Karpas-422 (cell line): ENCODE measurements at regions not wholly inside any gene's neighbourhood (a gene's known extent, or its start where the extent isn't known, plus 50 kb on each side); places are given as distances from the start of the nearest gene placed in this dataset.

ENCODE experiments used
- DNase-seq: peaks from one replicate; pipeline ENCODE4 v3.0.0-alpha.2; 2015
- H2AFZ ChIP-seq: fragments of 200-600 bp; sonication (generic); 2 replicates; pipeline ENCODE4 v1.6.1; 2014; ENCODE audit warnings: antibody characterized with exemption, low read length, mixed read lengths
- H3K27ac ChIP-seq: fragments of 200-600 bp; sonication (generic); 2 replicates; pipeline ENCODE4 v1.5.1; 2014; ENCODE audit warnings: mild to moderate bottlenecking, low read length, moderate library complexity
- H3K27me3 ChIP-seq: fragments of 200-600 bp; sonication (generic); 2 replicates; pipeline ENCODE4 v1.6.1; 2014; ENCODE audit warnings: low read length, mixed read lengths
- H3K36me3 ChIP-seq: fragments of 200-600 bp; sonication (generic); 2 replicates; pipeline ENCODE4 v1.6.1; 2014; ENCODE audit warnings: low read length, mixed read lengths; ENCODE audit not compliant: insufficient read depth
- H3K4me1 ChIP-seq: fragments of 200-600 bp; sonication (generic); 2 replicates; pipeline ENCODE4 v1.6.1; 2014; ENCODE audit warnings: mild to moderate bottlenecking, low read length, mixed read lengths
- H3K4me2 ChIP-seq: fragments of 200-600 bp; sonication (generic); 2 replicates; pipeline ENCODE4 v1.6.1; 2014; ENCODE audit warnings: low read length, low read depth, mild to moderate bottlenecking; ENCODE audit not compliant: poor library complexity, severe bottlenecking
- H3K4me3 ChIP-seq: fragments of 200-600 bp; sonication (generic); 2 replicates; pipeline ENCODE4 v1.5.1; 2014; ENCODE audit warnings: mild to moderate bottlenecking, antibody characterized with exemption, low read length, mixed read lengths
- H3K79me2 ChIP-seq: fragments of 200-600 bp; sonication (generic); 2 replicates; pipeline ENCODE4 v1.6.1; 2014; ENCODE audit warnings: mild to moderate bottlenecking, low read length, mixed read lengths
- H3K9ac ChIP-seq: fragments of 200-600 bp; sonication (generic); 2 replicates; pipeline ENCODE4 v1.6.0; 2014; ENCODE audit warnings: low read length
- H3K9me2 ChIP-seq: fragments of 200-600 bp; sonication (generic), shearing (Covaris generic); replicated peaks from 2 replicates; pipeline ENCODE4 v1.6.0; 2014; ENCODE audit warnings: mild to moderate bottlenecking, low read length, moderate library complexity; ENCODE audit not compliant: insufficient read depth
- H3K9me3 ChIP-seq: fragments of 300-700, 200-600 bp; sonication (generic); 2 replicates; pipeline ENCODE4 v1.6.1; 2014; ENCODE audit warnings: low read length, mixed read lengths
- H4K20me1 ChIP-seq: fragments of 200-600 bp; sonication (generic); 2 replicates; pipeline ENCODE4 v1.6.1; 2014; ENCODE audit warnings: mild to moderate bottlenecking, antibody characterized with exemption, low read length, low read depth; ENCODE audit not compliant: insufficient read depth

GRCh38 chr2:199663157-199663556 lies 187.8 kb downstream of the FTCDNL1 start:
- no peaks in the 10 kb centered on the region for H3K9me2 ChIP-seq
- no peaks in the 10 kb centered on the region for H3K9me3 ChIP-seq
- no peaks in the 10 kb centered on the region for H3K36me3 ChIP-seq
- H4K20me1 ChIP-seq, result no peaks in the 10 kb centered on the region
- H3K4me1 ChIP-seq, result no peaks in the 10 kb centered on the region
- no peaks in the 10 kb centered on the region for H3K79me2 ChIP-seq
- no peaks in the 10 kb centered on the region for H3K27me3 ChIP-seq
- H3K9ac ChIP-seq, result no peak overlapping the region
- no peak overlapping the region for H3K4me2 ChIP-seq
- H3K27ac ChIP-seq, result no peak overlapping the region
- no peak overlapping the region for H2AFZ ChIP-seq
- DNase-seq, result no peak
- H3K4me3 ChIP-seq, result no peak overlapping the region

- Histone ChIP-seq H3K9me2 (no peaks in the 10 kb centered on the region), H3K27me3 (no peaks in the 10 kb centered on the region), H3K27ac (no peak overlapping the region), H2AFZ (no peak overlapping the region), H3K9ac (no peak overlapping the region), H4K20me1 (no peaks in the 10 kb centered on the region), H3K79me2 (no peaks in the 10 kb centered on the region), H3K4me2 (no peak overlapping the region), H3K4me3 (no peak overlapping the region), H3K4me1 (no peaks in the 10 kb centered on the region), H3K36me3 (no peaks in the 10 kb centered on the region), H3K9me3 (no peaks in the 10 kb centered on the region)
- DNase-seq, result no peak
Observed at GRCh38 chr2:199662255-199662654, 188.7 kb downstream of the FTCDNL1 start.

GRCh38 chr2:199660167-199660566 lies 190.8 kb downstream of the FTCDNL1 start:
- Histone ChIP-seq H3K9ac (no peak overlapping the region), H2AFZ (no peak overlapping the region), H3K27me3 (no peaks in the 10 kb centered on the region), H3K79me2 (no peaks in the 10 kb centered on the region), H3K36me3 (no peaks in the 10 kb centered on the region), H3K4me2 (no peak overlapping the region), H3K4me3 (no peak overlapping the region), H3K9me2 (no peaks in the 10 kb centered on the region), H3K4me1 (no peaks in the 10 kb centered on the region), H3K27ac (no peak overlapping the region), H4K20me1 (no peaks in the 10 kb centered on the region), H3K9me3 (no peaks in the 10 kb centered on the region)
- DNase-seq, result no peak

GRCh38 chr2:199659207-199659606 lies 191.8 kb downstream of the FTCDNL1 start:
- Histone ChIP-seq H3K79me2 (no peaks in the 10 kb centered on the region), H3K36me3 (no peaks in the 10 kb centered on the region), H3K9ac (no peak overlapping the region), H3K4me3 (no peak overlapping the region), H2AFZ (no peak overlapping the region), H4K20me1 (no peaks in the 10 kb centered on the region), H3K4me1 (no peaks in the 10 kb centered on the region), H3K9me2 (no peaks in the 10 kb centered on the region), H3K9me3 (no peaks in the 10 kb centered on the region), H3K27me3 (no peaks in the 10 kb centered on the region), H3K4me2 (no peak overlapping the region), H3K27ac (no peak overlapping the region)
- no peak for DNase-seq

- Histone ChIP-seq H4K20me1 (no peaks in the 10 kb centered on the region), H3K4me3 (no peak overlapping the region), H3K4me2 (no peak overlapping the region), H3K9me2 (no peaks in the 10 kb centered on the region), H3K4me1 (no peaks in the 10 kb centered on the region), H3K9ac (no peak overlapping the region), H3K36me3 (no peaks in the 10 kb centered on the region), H3K27me3 (no peaks in the 10 kb centered on the region), H2AFZ (no peak overlapping the region), H3K9me3 (no peaks in the 10 kb centered on the region), H3K79me2 (no peaks in the 10 kb centered on the region), H3K27ac (no peak overlapping the region)
- no peak for DNase-seq
Observed at GRCh38 chr2:199646439-199646838, 188.7 kb upstream of the SATB2 start.

GRCh38 chr2:199631129-199631528 lies 173.4 kb upstream of the SATB2 start:
- Histone ChIP-seq H3K4me1 (no peaks in the 10 kb centered on the region), H3K4me2 (no peak overlapping the region), H4K20me1 (no peaks in the 10 kb centered on the region), H3K79me2 (no peaks in the 10 kb centered on the region), H3K4me3 (no peak overlapping the region), H3K9me2 (no peaks in the 10 kb centered on the region), H3K36me3 (no peaks in the 10 kb centered on the region), H3K9me3 (no peaks in the 10 kb centered on the region), H3K27me3 (no peaks in the 10 kb centered on the region), H2AFZ (no peak overlapping the region), H3K9ac (no peak overlapping the region), H3K27ac (no peak overlapping the region)
- no peak for DNase-seq

- H3K4me3 ChIP-seq, result no peak overlapping the region
- no peak overlapping the region for H2AFZ ChIP-seq
- H3K9me3 ChIP-seq, result no peaks in the 10 kb centered on the region
- H3K9me2 ChIP-seq, result no peaks in the 10 kb centered on the region
- no peaks in the 10 kb centered on the region for H3K27me3 ChIP-seq
- no peak overlapping the region for H3K9ac ChIP-seq
- DNase-seq, result no peak
- no peak overlapping the region for H3K4me2 ChIP-seq
- H3K4me1 ChIP-seq, result no peaks in the 10 kb centered on the region
- H4K20me1 ChIP-seq, result no peaks in the 10 kb centered on the region
- H3K36me3 ChIP-seq, result no peaks in the 10 kb centered on the region
- no peaks in the 10 kb centered on the region for H3K79me2 ChIP-seq
- H3K27ac ChIP-seq, result no peak overlapping the region
Observed at GRCh38 chr2:199629301-199629700, 171.6 kb upstream of the SATB2 start.

- Histone ChIP-seq H3K36me3 (no peaks in the 10 kb centered on the region), H3K9me2 (no peaks in the 10 kb centered on the region), H3K27ac (no peak overlapping the region), H3K27me3 (no peaks in the 10 kb centered on the region), H2AFZ (no peak overlapping the region), H3K4me2 (no peak overlapping the region), H3K4me1 (no peaks in the 10 kb centered on the region), H3K9ac (no peak overlapping the region), H3K4me3 (no peak overlapping the region), H3K79me2 (no peaks in the 10 kb centered on the region), H4K20me1 (no peaks in the 10 kb centered on the region), H3K9me3 (no peaks in the 10 kb centered on the region)
- DNase-seq, result no peak
Observed at GRCh38 chr2:199627417-199627816, 169.7 kb upstream of the SATB2 start.

- no peak overlapping the region for H2AFZ ChIP-seq
- H3K79me2 ChIP-seq, result no peaks in the 10 kb centered on the region
- no peaks in the 10 kb centered on the region for H3K9me3 ChIP-seq
- H3K4me1 ChIP-seq, result no peaks in the 10 kb centered on the region
- H3K9ac ChIP-seq, result no peak overlapping the region
- H3K27ac ChIP-seq, result no peak overlapping the region
- H3K4me2 ChIP-seq, result no peak overlapping the region
- no peaks in the 10 kb centered on the region for H4K20me1 ChIP-seq
- no peaks in the 10 kb centered on the region for H3K36me3 ChIP-seq
- no peaks in the 10 kb centered on the region for H3K9me2 ChIP-seq
- H3K4me3 ChIP-seq, result no peak overlapping the region
- no peak for DNase-seq
- H3K27me3 ChIP-seq, result no peaks in the 10 kb centered on the region
Observed at GRCh38 chr2:199624958-199625357, 167.2 kb upstream of the SATB2 start.
